ENCODE measurements at regions not wholly inside any gene's neighbourhood (a gene's known extent, or its start where the extent isn't known, plus 50 kb on each side); places are given as distances from the start of the nearest gene placed in this dataset.
"Not testable (repeated sequence)": the region's sequence is repeated elsewhere in the genome, so short reads cannot be mapped to it uniquely, and the experiment has no call there.

DNA sequence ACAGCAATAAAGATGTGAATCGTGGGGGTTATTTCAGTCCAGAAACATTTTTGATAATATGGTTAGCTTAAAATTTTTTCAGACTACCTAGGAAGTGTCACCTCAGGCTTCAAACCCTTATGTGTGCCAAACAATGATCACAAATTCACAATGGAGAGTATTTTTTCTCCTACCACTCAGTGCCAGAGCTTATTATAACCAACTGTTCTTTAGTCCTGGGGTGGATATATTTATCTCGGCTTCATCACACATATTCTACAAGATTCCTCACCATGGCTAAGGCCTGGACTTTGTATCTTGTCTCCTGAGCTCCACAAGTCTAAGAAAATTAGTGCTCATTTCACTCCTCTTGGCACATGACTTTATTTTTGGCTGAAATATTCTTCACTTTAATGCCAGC lies 629.1 kb downstream of the RWDD3 start:
- no peak for DNase-seq (ENCODE audit: extremely low read depth in 1 of 2, low read depth in 1 of 2)

DNA sequence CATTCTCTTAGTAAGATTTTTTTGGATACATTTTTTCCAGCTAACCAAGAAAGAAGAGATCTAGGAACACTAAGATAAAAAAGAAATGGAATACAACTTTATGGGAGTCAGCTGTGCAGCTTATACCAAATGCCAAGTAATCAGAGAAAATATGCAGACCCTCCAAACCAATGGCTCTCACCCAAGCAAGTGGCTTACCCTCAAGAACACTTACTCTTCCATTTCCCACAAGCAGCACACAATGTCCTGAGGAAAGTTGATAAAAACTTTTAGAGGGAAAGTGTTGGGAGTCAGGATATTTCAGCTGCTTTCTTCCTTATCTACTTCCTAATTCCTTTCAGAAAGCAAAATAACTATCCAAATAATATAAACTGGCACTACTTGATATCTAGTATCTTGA lies 631.8 kb downstream of the RWDD3 start:
- no peak for DNase-seq (ENCODE audit: extremely low read depth in 1 of 2, low read depth in 1 of 2)

DNA sequence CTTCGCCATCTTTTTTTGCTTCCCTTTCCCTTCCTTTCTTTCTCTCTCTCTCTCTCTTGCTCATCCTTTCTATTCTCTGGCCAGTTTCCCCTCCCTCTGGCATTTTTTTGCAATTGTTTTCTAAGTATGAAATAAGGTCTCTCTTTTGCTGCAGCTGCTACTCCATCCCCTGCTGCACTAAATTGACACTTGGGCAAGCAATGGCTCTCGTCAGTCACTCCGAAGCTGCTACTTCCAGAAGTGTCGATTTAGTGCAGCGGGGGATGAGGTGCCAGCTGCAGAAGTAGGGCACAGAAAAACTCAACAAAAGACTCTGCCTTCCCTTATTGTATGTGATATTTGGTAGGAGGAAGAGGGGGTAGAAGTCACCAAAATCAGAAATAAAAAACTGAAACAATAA lies 642.3 kb downstream of the RWDD3 start:
- DNase-seq (ENCODE audit: extremely low read depth in 1 of 2, low read depth in 1 of 2): no peak

DNA sequence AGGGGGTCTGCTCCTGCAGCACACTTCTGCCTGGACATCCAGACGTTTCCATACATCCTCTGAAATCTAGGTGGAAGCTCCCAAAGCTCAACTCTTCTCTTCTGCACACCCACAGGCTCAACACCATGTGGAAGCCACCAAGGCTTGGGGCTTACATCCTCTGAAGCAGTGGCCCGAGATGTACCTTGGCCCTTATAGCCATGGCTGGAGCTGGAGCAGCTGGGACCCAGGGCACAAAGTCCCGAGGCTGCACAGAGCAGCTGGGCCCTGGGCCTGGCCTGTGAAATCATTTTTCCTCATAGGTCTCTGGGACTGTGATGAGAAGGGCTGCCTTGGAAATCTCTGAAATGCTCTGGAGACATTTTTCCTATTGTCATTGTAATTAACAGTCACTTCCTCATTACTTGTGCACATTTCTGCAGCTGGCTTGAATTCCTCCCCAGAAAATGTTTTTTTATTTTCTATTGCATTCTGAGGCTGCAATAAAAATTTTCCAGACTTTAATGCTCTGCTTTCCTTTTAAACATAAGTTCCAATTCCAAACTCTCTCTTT lies 645.6 kb downstream of the RWDD3 start:
- DNase-seq (ENCODE audit: extremely low read depth in 1 of 2, low read depth in 1 of 2): no peak

DNA sequence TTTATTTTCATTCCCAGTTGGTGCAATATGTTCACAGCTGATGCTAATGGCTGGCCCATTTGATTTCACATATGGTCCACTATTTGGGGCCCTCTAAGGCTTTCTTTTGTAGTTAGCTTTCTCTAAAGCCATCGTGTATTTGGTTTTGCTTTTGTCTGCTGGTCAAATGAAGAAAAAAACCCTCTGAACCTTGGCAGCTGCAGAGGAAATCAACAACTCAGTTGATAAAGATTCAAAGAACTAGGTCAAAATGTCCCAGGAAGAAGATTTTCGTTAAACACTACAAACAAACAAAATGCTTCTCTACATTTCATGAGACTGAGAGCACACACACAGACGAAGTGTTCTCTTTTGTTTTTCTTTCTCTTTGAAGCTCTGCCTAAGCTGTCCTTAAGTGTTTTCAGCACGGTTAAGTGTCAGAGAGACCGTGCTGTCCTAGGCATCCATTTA lies 655.0 kb downstream of the RWDD3 start:
- no peak for DNase-seq (ENCODE audit: extremely low read depth in 1 of 2, low read depth in 1 of 2)

DNA sequence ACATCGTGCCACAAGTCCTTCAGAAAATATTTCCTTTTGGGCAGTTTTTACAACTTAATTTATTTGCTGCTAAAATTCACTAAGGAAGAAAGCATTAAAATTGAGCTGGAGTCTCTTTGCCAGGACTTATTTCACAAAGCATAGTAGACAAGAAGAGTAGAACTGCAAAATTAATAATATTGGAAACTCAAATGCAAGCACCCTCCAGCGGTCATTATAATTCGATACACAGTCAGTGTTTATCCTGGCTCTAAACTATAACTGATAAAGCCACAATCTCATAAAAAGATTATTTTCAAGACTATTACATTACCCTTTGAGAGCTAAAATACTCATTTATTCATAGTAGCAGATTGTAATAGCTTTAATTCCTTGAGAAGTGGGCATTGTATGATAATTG lies 655.4 kb downstream of the RWDD3 start:
- no peak for DNase-seq (ENCODE audit: extremely low read depth in 1 of 2, low read depth in 1 of 2)

DNA sequence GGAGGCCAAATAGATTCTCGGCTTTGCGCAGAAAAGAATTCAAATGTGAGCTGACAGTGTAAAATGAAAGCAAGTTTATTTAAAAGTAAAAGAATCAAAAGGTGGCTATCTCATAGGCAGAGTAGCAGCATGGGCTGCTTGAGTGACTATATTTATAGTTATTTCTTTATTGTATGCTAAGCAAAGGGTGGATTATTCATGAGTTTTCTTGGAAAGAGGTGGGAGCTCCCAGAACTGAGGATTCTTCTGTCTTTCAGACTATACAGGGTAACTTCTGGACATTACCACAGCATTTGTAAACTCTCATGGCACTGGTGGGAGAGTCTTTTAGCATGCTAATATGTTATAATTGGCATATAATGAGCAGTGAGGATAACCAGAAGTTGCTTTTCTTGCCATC lies 659.9 kb downstream of the RWDD3 start:
- no peak for DNase-seq (ENCODE audit: extremely low read depth in 1 of 2, low read depth in 1 of 2)

DNA sequence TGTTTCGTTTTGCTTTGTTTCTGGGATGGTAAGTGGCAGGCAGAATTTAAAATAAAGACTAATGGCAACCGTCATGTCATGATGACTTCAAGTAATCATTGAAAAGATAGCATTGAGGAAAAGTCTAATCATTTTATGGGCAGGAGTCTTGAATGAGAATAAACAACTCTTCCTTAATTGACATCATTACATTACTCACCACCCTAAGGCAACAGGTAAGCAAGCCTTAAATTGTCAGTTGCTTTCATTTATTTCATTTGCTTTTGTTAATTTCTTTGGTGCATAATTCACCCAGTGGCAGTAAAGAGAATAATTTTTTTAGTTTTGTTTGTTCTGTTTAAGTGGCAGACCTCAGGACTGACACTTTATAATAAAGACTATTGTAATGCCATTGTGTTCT lies 669.0 kb downstream of the RWDD3 start:
- no peak for DNase-seq (ENCODE audit: extremely low read depth in 1 of 2, low read depth in 1 of 2)

DNA sequence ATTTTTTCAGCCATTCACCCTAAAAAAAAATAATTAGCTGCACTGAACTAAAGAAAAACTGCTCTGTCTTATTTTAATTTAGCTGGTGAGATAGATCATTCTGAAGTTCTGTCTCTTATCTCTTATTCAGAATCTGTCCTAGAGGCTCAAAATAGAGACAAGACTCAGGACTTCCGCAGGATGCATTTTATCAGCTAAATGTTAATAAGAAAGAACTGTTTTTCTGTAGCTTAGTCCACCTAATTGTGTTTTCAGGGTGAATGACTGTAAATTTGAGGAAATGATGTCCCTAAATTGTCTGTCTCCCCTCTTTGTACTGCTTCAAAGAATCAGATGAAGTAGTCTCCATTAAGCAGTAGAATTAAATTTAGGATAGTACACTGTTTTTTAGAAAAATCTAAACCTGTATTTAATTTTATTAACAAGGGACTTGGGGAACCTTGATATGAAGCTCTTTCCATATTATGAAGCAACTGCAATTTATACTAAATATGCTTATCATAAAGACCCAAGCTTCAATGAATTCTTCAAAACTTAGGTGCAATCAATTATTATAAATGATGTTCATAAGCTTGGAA lies 671.9 kb downstream of the RWDD3 start:
- DNase-seq (ENCODE audit: extremely low read depth in 1 of 2, low read depth in 1 of 2): no peak

DNA sequence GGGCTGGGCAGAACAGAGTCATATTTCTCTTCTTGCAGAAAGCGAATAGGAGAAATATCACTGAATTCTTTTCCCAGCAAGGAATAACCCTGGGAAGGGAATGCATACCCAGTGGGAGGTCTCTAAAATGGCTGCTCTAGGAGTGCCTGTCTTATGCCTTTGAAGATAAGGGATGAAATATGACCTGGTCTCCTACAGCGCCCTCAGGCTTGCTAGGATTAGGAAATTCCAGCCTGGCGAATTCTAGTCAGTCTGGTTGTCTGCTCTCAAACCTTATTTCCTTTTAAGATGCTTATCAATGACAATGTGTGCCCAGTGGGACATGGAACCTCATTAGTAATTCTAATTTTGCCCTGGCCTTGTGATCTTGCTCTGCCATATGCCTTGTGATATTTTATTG lies 677.7 kb downstream of the RWDD3 start:
- not testable (repeated sequence) for DNase-seq (ENCODE audit: extremely low read depth in 1 of 2, low read depth in 1 of 2)

DNA sequence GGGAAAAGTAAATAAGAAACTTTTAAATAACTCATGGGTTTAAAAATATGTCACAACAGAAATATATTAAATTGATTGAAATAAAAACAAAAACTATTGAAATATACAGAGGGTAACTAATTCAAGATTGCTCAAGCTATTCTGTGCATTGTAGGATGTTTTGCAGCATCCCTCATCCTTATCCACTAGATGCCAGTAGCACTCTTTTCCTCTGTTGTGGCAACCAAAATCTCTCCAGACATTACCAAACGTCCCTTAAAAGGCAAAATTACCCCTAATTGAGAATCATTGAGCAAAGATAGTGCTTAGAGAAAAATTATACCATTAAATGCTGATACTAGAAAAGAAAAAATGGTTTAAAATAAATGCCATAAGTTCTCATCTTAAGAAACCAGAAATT lies 682.6 kb downstream of the RWDD3 start:
- no peak for DNase-seq (ENCODE audit: extremely low read depth in 1 of 2, low read depth in 1 of 2)

DNA sequence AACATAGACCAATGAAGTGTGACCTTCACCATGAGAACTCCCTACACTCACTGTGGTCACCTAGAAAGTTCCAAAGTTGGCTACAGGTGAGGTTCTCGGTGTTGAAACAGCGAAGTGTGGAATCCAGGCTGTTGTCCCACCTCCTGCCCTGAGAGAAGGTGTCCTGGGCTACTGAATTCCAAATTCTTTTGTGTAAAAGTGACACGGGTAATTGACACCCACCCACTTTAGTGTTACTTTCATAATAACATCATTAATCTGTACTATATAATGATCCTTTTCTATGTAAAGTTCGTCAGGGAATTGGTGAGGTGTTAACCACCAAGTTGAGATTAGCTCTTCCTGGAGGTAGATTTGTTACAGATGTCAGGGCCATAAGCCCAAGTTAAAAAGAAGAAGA lies 690.7 kb downstream of the RWDD3 start:
- no peak for DNase-seq (ENCODE audit: extremely low read depth in 1 of 2, low read depth in 1 of 2)

DNA sequence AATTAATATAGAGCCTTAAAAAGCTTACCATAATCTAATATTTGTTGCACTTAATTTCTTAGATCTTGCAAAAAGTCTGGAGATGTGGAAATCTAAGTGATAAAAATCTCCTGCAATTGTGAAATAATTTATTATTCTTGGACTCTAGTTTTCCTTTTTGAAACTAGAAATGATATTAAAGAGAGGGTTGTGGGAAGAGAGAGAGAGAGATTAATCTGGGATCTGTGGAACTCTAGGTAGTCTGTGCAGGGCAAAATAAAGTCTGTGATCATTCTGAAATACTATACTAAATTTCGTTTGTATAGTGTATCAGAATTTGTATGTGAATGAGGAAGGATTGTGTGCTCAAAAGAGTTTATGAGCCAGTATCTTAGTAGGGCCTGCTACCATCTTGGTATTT lies 692.3 kb downstream of the RWDD3 start:
- no peak for DNase-seq (ENCODE audit: extremely low read depth in 1 of 2, low read depth in 1 of 2)

DNA sequence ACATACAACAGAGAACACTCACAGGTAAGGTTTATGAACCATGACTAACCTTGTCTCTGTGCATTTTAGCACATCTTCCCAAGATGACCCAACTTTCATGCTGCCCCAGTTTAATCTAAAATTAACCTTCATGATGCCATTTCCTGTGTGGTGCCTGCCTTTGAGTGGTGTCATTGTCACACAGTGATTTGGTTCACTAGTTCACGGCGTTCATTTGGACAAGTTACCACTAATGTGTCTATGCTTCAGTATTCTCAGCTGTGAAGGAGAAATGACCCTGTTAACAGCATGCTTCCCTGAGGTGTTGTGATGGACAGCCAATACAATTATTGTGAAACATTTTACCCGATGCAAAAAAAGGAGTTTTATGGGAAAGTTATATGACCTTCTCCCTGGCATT lies 693.1 kb downstream of the RWDD3 start:
- no peak for DNase-seq (ENCODE audit: extremely low read depth in 1 of 2, low read depth in 1 of 2)

DNA sequence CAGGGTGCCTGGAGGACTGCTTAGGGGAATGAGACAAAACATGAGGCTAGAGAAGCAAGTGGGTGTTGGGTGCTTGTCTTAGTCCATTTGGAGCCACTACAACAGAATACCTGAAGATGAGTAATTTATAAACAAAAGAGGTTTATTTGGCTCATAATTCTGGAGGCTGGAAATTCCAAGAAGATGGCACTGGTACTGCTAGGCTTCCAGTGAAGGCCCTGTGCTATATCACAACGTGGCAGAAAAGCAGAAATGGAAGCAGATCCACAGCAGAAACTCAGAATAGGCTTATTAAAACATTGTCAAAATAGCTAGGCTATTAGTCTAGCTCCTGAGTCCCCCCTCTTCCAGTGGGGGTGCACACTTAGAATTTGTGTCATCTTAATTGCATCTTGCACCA lies 701.7 kb downstream of the RWDD3 start:
- no peak for DNase-seq (ENCODE audit: extremely low read depth in 1 of 2, low read depth in 1 of 2)

DNA sequence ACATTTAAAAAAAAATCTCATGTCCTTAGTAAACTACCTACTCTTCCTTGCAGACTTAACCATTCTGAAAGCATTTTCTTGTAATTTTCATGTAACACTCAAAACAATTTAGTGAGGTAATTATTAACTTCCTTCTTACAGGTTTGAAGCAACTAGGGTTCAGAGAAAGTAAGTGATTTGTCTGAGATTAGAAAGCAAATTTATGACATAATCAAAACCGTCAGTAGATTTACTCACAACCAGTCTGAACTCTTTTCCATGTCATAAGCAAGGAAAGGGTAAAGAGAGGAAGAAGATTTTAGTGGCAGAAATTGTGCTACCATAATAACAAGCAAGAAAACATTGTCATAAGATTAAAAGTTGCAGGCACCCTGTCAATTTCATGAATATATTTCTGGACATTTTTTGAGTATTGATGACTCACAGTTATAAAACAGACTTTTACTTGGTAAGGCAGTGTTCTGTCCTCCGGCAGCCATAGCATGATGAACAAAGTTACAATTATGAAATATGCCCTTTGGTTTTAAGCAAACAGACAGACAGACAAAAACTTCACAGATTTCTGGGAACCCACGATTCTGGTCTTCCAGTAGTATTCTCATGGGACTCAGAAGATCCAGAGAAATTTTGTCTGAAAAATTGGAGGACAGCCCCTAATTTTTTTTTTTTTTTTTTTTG lies 707.2 kb downstream of the RWDD3 start:
- DNase-seq (ENCODE audit: extremely low read depth in 1 of 2, low read depth in 1 of 2): no peak

DNA sequence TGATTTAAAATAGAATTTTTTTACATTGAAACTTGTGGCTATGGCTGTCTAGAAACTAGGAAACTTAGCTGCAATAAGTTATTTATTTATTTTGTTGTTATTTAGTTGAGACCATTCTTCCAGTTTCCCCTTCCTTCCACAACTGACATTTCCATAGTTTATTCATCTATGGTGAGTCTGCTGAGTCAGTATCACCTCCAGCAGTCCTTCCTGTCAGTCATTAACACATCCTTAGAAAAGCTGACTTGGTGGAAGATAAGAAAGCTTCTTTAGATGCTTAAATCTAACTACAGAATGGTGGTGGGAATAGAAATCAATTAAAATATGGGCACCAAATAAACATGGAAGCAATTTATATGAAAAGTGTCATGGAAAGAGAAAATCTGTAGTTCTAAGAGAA lies 714.0 kb downstream of the RWDD3 start:
- no peak for DNase-seq (ENCODE audit: extremely low read depth in 1 of 2, low read depth in 1 of 2)

DNA sequence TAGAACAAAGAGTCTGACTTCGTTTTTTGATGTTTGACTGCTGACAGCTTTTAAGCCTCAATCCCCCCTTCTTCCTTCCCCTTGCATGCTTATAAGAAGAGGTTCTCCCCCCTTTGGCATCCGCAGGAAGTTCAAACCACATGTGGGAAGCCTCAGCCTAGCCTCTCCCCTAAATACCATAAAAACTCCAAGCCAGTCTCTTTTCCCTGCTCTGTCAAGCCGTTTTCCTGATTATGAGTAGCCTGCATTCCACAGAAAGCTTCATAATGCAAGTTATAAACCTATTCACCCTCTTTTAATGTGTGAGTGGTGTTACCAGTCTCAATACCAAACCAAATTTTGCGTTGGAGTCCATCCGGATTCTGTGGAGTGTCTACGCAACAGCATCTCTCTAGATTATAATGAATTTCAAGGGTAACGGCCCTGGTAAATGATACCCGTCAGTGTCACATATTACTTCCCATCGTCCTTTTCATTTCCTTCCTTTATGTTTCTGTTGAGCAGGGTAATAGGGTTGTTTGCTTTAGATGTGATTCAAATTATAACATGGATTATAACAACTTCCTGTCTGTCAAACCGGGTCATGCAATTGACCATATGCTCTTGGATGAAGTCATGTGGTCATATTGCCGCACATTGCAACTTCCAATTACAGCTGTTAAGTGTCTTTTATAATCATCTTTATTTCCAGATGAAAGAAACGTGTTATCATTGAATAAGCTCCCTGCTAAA lies 717.5 kb downstream of the RWDD3 start:
- no peak for DNase-seq (ENCODE audit: extremely low read depth in 1 of 2, low read depth in 1 of 2)

DNA sequence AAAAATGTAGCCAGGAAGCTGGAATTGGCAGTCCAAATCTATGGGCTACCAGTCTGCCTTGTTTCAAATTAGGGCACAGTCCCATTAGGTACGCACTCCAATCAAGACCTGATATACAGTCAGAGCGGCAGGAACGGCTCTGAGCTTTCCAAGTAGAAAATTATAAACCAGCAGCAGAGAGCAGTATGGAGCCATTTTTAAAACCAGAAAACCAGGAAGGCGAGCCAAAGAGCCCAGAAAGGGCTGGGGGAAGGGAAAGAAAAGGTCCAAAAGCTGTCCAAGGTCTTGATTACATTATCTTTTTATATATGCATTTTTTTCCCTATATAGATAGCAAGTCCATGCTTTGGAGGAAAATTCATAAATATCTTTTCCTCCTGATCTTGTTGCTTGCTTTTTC lies 719.0 kb downstream of the RWDD3 start:
- no peak for DNase-seq (ENCODE audit: extremely low read depth in 1 of 2, low read depth in 1 of 2)

DNA sequence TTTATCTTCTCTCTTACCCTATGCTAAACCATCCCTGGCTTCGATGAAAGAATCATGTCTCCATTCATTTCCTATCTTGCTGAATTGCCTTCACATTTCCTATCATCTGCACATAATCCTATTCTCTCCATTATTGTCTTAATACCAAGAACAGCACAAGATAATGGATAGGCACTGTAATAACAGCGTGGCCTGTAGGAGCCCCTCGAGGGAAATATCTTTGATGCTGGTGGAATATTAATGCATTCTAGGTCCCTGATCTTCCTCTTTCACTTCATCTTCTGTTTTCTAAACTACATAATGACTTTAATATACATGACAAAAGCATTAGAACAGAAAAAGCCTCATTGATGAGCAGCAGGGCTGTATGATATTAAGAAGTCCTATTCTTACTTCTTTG lies 720.6 kb downstream of the RWDD3 start:
- DNase-seq (ENCODE audit: extremely low read depth in 1 of 2, low read depth in 1 of 2): no peak

DNA sequence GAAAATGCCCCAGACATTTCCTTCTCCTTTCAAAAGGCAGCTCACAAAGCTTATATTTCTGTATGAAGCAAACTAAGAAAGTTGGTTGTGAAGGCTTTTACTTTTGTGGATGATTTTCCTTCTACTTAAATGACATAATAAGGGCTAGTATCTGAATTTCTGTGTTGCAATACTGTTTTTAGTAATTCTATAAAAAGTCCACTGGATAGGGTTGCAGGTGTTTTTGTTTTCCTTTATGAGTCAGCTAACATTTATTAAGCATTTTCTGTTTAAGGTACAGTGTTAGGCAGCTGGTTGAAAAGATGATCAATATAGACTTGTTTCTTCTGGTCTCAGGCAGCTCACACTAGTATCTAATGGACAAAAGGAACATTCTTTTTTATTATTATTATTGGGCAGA lies 722.2 kb downstream of the RWDD3 start:
- DNase-seq (ENCODE audit: extremely low read depth in 1 of 2, low read depth in 1 of 2): no peak

DNA sequence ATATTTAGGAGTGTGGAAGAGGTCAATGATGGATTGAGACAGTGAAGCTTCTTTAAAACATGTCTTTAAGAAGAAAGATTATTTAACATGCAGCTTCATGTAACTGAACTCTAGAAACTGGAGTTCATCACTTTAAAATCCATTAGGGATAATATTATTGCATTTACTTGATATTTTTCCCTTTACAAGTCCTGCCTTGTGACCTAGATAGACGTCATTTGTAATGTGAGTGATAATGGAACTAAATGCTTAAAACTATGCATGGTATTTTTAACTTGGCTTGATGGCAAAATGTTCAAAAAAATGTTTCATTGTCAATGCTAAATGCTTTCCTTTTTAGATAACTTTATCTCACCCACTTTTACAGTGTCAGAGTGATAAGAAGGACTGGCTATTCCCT lies 723.7 kb downstream of the RWDD3 start:
- no peak for DNase-seq (ENCODE audit: extremely low read depth in 1 of 2, low read depth in 1 of 2)
